Erythroblast (primary cell): ENCODE measurements at regions not wholly inside any gene's neighbourhood (a gene's known extent, or its start where the extent isn't known, plus 50 kb on each side); places are given as distances from the start of the nearest gene placed in this dataset.

Experiments
- DNase-seq, 2 experiments: peaks; one replicate each; lab custom pipeline; 2025; lab: John Stamatoyannopoulos, UW
- GATA1 ChIP-seq: IDR thresholded peaks from 2 replicates; pipeline ENCODE4 v1.6.1; 2011; ENCODE audit warnings: low read depth, mild to moderate bottlenecking, control low read depth, low read length, moderate library complexity
- POLR2A ChIP-seq: IDR thresholded peaks from 2 replicates; pipeline ENCODE4 v1.6.1; 2011; ENCODE audit warnings: mild to moderate bottlenecking, low read length

DNA sequence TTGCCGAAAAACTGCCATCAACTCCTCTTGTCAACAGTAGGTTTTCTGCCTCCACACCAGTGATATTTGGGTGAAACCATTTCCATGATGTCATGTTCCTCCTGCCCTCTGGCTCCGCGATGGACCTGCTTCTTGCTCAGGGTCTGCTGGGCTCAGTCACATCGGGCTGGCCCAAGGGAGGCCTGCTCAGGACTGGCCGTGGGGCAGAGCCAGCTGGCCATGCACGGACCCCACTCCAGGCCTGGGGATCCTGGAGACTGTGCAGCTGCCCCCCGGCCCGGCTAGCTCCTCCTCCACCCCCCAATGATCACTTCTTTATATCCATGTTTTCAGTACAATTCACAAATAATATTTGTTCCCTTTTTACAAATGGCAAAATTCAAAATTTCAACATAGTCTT is 270.3 kb upstream of the CCDC54 start:
- DNase-seq: no peak
- TF ChIP-seq GATA1 (no peak), POLR2A (no peak)

DNA sequence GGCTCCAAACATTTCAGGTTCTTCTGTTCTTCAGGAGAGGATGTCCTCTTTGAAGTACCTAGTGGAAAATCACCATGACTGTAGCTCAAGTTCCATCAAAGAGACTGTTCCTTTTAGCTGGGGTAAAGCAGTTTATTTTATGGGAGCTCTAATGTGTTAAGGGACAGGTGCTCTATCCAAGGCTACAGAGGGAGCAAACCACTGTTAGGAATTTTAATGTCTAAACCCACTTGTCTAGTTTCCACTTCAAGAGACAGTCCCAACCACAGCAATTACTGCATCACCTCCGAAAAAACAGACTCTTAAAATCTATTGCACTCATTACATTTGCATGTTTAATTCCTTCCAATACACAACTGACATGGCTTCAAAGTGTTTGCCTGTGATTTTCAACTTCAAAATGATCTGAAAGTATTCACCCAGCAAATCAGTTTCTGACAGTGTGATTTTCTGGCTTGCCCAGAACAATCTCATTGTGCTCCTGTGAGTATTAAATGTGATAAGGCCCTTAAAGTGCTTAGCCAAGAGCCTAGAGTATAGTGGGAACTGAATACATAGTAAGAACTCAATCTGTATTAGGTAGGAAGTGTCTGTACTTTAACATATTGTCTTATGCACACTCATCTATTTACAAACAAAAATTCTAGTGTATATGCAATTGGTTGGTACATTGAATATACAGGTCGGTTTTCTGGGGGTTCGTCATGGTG is 266.5 kb upstream of the CCDC54 start:
- no peak for DNase-seq
- TF ChIP-seq GATA1 (no peak), POLR2A (no peak)

DNA sequence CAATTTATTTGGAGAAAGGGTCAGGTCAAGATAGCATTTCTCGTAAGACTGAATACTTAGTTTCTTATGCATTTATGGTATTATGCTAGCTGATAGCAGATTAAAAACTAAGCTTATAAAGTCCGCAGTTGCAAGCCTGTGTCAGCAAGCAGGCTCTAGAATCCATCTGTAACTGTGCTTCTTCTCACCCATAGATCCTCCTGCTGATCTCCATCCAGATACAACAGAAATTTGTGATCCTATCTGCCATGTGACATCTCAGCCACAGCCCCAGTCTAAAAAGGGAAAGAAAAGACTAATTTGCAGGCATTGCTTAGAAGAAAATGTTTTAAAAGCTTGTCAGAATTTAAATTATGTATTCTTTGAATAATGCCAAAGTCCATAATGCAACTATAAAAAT is 265.4 kb upstream of the CCDC54 start:
- no peak for TF ChIP-seq GATA1
- TF ChIP-seq POLR2A: no peak
- no peak for DNase-seq

DNA sequence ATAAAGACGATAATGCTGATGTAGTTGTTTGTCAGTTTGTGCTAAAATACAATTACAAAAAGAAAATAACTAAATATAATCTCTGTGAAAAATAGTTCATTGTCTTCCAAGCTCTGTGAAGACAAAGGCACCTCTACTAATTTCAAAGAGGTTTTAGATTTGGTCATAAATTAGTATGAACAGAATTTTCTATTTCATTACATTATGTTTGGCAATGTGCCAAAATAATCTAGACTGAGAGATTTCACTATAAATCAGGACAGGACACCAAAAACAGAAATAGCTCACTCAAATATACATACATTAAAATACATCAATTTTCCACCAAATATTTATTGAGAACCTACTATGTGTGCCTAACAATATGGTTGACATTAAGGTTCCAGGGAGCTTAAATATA is 264.9 kb upstream of the CCDC54 start:
- TF ChIP-seq POLR2A (no peak), GATA1 (no peak)
- DNase-seq: no peak

DNA sequence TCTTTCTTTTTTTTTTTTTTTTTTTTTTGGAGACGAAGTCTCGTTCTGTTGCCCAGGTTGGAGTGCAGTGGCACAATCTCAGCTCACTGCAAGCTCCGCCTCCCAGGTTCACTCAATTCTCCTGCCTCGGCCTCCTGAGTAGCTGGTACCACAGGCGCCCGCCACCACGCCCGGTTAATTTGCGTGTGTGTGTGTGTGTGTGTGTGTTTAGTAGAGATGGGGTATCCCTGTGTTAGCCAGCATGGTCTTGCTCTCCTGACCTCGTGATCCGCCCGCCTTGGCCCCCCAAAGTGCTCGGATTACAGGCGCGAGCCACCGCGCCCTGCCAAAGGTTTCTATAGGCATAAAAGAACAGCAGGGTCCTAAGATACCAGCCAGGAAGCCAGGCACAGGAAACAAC is 261.0 kb upstream of the CCDC54 start:
- DNase-seq: no peak
- TF ChIP-seq GATA1 (no peak), POLR2A (no peak)

DNA sequence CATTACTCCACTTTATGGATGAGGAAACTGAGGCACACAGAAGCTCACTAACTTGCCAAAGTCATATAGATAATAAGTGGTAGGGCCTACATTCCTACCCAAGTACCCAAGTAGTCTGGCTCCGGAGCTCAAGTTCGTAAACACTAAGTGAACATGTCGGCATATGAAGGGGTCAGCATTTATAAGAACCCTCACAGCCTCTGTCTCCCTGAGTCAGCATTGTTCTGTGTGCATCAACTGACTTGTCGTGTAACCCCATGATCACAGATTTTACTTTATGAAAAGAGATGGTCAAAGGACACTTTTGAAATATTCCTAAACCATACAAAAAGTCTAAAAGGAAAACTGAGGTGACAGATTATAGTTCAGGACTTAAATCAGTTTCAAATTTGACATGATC is 260.1 kb upstream of the CCDC54 start:
- no peak for TF ChIP-seq POLR2A
- TF ChIP-seq GATA1: no peak
- DNase-seq: no peak

DNA sequence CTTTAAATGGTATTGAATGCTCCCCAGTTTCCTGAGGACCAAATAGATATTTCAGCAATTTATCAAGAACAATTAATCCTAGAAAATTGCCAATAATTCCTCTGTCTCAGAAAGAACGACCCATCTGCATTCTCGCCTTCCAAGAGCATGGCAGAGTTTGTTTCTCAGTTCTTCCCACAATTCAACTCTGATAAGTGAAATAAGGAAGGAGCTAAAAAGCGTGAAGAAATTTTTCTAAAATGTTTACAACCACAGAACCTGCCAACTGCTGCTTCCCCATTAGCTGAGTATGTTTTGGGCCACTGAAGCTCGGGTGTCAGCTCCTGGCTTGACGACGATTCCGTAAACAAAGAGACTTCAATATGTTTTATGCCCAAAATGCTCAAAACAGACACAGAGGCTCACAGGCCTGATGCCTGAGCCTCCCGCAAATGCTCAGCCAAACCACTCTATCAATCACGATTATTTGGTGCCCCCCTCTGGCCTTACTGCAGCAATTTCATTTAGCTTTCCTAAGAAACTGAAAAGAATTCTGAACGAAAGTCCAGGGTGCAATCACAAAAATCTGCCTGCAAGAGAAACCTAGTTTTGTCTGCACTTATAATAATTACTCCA is 259.2 kb upstream of the CCDC54 start:
- peak; percentile 19 to 35 for DNase-seq
- TF ChIP-seq GATA1: no peak
- no peak for TF ChIP-seq POLR2A

DNA sequence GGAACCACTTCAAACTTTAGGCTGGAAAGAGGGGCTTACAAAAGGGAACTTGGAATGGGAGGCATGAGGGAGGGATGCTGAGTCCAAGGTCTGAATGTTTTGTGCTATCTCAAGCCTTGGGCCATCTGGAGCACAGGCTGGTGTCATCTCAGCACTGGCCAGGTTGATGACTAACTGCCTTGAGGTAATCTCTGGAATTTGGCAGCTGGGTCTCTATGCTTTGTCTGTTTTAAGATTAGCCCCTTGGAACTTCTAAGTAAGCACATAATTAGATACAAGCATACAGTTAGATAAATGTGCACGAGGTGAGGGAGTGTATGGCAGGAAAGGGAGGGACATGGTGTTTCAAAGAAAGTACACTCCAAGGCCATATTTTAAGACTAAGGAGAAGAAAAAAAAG is 252.4 kb upstream of the CCDC54 start:
- DNase-seq: peak in 1 of 2 experiments; percentile 8

DNA sequence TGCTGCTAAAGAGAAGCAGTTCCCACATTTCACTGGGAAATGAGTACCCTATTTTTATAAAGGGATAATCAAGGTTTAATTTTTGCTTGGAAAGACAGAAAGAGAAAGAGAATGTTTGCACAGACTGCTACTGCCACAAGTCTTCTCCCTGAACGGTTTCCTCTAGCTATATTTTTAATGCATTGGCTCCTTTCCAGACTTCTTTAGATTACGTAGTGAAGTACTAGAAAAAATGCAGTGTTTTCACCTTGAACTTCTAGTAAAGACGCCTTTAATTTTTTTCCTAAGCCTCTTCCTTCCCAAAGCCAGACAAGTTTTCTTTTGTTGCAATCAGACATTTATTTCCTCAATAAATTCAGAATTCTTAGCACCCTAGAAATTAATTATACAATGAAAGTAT is 248.3 kb upstream of the CCDC54 start:
- TF ChIP-seq GATA1: no peak
- TF ChIP-seq POLR2A: no peak
- no peak for DNase-seq

More for the DNA sequence above, 252.4 kb upstream of the CCDC54 start:
- no peak for TF ChIP-seq POLR2A
- TF ChIP-seq GATA1: no peak

DNA sequence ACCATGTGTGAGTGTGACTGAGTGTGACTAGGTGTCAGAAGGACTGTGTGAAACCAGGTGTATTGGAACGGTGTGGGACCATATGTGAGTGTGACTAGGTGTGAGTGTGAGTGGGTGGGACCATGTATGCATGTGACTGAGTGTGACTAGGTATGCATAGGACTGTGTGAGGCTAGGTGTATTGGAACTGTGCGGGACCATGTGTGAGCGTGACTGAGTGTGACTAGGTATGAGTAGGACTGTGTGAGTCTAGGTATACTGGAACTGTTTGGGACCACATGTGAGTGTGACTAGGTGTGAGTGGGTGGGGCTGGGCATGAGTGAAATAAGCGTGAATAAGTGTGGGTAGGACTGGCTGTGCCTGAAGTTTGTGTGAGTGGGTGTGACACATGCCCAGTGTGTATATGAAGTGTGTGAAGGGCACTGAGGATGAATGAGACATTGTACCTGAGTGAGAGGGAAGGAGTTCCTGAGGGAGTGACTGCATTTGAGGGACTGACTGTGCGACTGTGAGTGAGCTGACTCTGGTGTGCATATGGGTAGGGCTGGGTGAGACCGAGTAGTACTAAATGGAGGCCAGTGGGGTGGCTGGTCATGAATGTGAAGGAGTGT is 247.0 kb upstream of the CCDC54 start:
- no peak for TF ChIP-seq GATA1
- TF ChIP-seq POLR2A: no peak
- DNase-seq: no peak

DNA sequence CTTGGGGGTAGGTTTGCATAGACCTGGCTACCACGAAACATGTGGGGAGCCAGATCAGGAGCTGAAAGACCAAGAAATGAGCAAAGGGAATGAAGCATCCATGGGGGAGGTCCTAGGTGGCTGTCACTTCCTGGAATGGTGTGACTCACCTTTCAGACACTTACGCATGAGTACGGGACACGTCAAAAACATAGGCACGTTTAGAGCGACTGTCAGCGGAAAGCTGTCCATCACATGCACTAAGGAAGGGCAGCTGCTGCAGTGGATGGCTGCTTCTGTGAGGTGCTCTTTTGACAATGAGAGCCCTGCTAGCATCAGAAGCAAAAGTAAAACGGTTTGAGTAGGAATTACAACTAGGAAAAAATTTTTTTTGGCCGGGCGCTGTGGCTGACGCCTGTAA is 244.6 kb upstream of the CCDC54 start:
- no peak for DNase-seq
- no peak for TF ChIP-seq POLR2A
- TF ChIP-seq GATA1: no peak

DNA sequence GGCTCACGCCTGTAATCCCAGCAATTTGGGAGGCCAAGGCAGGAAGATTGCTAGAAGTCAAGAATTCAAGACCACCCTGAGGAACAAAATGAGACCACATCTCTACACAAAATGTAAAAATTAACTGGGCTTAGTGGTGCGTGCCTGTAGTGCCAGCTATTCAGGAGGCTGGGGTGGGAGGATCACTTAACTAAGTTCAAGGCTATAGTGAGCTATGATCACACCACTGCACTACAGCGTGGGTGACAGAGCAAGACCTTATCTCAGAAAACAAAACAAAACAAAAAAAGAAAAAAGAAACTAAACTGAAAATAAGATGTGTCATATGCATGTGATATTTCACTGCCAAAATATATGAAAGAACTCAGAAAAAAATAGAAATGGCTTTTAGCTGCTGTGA is 243.3 kb upstream of the CCDC54 start:
- TF ChIP-seq POLR2A: no peak
- no peak for TF ChIP-seq GATA1
- DNase-seq: no peak

DNA sequence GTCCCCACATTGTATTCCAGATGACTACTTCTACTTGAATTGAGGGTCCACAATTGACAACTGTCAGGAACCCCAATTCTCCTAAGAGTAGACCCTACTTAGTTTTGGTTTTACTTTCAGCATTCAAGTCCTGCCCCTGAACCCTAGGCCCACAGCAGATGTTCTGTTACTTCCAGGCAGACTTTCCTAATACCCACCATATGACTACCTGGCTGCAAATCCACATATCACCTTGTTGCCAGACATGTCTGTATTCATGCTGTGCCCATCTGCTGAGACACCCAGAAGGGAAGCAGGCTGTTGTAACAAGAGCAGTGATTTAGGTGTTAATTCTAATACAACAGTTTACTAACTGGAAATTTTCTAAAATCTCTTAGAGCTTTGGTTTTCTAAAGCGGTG is 235.1 kb upstream of the CCDC54 start:
- no peak for DNase-seq
- no peak for TF ChIP-seq GATA1
- no peak for TF ChIP-seq POLR2A

DNA sequence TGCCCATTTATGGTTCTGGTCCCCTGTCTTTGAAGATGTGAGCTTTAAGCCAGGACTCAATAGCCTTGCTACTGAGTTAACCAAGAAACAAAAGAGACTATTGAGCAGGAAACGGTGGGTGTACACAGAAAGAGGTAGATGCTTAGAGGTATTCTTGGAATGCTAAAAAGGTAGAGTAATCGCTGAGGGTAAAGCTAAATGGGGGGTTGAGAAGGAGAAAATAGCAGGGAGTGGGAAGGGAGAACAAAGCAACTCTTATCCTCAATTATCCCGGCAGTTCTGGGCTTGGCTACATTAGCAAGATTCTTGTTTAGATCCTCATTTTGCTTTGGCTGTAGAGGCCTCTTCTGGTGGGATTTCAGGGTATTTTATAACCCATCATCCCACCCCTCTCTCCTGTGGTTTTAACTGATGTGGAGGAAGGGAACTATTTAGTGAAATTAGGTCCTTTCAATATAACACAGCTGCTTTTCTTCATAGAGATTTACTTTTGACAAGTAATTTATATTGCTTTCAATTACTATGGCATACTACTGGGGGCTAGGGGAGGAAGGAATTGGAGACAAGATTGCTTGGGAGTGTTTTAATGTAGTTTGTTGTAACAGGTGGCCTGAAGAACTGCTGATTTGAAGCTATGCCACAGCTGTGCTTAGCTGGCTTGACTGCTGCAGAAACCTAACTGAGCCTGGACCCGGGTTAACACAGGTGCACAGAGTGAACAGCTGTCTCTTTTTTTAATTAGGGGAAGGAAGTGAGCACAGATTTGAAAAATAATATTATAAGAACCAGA is 234.3 kb upstream of the CCDC54 start:
- DNase-seq: no peak
- TF ChIP-seq GATA1: no peak
- TF ChIP-seq POLR2A: no peak
